ENCODE measurements at regions not wholly inside any gene's neighbourhood (a gene's known extent, or its start where the extent isn't known, plus 50 kb on each side); places are given as distances from the start of the nearest gene placed in this dataset.

DNA sequence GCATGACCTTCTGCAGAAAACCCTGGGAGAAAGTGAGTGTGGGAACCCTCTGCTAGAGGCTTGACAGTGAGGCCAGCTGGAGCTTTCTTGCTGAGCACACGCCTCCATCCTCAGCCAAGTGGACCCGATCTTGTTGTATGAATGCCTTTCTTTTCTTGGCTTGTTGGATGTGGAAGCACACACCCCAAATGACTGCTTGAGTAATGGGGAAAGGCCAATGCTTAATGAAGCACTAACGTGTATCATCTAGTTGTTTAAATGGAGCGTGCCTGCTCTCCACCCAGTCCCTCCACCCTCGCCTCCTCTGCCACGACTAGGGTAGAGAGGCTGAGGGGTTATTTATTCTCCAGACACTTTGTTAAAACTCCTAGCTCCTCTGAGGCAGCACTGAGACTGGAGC lies 54.3 kb upstream of the IKBKE start:
- DNase-seq, result peak; percentile 94

DNA sequence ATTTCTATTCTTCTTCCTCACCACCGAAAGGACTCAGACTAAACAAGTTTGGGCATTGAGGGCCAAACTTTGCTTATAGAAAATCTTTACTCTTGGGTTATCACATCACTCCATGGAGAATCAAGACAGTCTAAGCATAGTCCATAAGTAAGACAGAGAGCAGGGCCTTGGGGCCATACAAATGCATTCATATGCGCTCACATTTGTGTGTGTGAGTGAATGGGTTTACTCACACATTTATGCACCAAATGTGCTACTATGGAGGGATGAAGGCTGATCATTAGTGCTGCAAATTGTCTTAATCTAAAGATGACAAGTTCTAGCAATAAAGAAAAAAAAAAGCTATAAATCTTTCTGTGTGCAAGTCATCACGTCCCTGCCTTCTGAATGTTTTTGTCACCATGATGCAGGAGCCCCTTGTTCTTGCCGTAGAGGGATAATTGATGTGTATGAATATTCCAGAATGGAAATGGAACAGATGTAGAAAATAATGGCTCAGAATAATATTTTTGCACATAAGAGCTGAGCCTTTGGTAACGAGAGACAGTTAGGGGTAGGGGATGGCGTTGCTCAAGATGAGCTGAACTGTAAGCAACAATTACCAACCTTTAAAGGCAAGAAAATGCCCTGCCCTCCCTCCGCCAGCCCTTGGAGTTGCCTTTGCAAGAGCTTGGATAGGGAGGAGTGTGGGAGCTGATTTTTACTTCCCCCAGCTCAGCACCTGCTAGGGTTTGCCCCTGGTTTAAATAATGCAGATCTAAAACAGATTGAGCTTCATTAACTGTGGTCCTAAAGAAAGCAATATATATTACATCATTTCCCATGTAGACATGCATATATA lies 52.3 kb upstream of the IKBKE start:
- no peak for DNase-seq

DNA sequence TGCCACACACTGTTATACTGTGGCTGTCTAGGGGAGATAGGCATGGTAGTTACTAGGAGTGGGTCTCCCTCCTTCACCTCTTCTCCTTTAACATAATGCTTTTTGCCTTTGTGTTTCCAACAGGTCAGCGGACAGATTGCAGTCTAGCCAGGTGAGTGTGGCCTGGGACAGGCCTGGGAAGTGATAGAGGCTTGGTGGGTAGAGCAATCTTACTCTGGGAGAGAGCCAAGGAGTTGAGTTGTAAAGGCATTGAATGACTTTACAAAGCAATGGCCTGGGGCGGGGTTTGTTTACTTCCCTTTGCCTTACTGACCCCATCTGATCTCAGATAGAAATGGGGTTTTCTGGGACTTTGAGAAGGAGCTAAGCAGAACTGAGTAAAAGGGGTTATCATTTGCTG lies 51.0 kb upstream of the IKBKE start:
- no peak for DNase-seq

DNA sequence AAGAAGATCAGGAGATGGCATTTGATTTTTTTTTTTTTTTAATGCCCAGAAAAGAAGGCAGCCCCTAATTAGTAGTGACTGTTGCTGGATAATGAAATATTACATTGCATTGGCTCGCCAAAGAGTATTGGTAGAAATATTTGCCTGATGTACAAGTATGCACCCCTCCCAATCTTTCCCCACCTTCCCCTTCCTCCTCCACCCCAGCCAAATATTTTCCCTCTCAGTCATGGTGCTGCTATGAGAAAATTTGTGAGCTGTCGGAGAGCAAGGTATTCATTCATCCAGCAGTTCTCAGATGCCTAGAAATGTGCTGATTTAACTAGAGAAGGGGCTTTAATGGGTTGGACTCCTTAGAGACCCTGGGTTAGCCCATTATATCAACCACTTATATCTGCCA lies 50.5 kb upstream of the IKBKE start:
- no peak for DNase-seq

DNA sequence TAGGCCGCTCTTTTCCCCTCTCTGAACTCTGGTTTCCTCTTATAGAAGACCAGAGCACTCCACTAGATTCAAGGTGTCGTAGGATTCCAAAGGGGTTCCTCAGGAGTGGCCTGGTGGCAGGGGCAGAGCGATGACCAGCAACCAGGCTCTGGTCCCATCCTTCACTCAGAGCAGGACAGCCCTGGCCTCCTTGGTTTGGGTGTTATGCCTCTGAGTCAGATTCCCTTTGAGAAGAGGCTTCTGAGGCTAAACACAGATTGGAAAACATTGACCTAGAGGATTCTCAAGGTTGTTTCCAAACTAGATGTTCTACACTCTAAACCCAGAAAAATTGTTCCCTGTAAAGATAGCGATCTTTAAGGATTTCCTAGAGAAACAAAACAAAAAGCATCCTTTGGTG lies 49.8 kb upstream of the IKBKE start:
- no peak for DNase-seq

Data from NCI-H187 treated with DMSO at 0.1 percent for 48 hours (cell line).